B cell (primary cell): ENCODE measurements at regions not wholly inside any gene's neighbourhood (a gene's known extent, or its start where the extent isn't known, plus 50 kb on each side); places are given as distances from the start of the nearest gene placed in this dataset.

Experiments
- ATAC-seq: fragments of 200-7000 bp; cut with Tn5 transposase; one replicate; pipeline ENCODE4 v1.10.0; 2021; ENCODE audit warnings: low read depth, mild to moderate bottlenecking, moderate number of reproducible peaks, moderate library complexity
- CTCF ChIA-PET: fragments of 350-600 bp; sonication (Branson Sonifier 250); formaldehyde crosslinking; loops from one replicate; lab custom pipeline; 2021; ENCODE audit warnings: antibody characterized with exemption, inconsistent platforms; lab: Charles Lee
- POLR2A ChIA-PET: fragments of 350-600 bp; sonication (Branson Sonifier 250); formaldehyde crosslinking; loops from one replicate; lab custom pipeline; 2021; ENCODE audit warnings: antibody characterized with exemption; lab: Charles Lee
- DNase-seq: peaks from one replicate; pipeline ENCODE4 v3.0.0; 2013
- H2AFZ ChIP-seq: 2 replicates; pipeline ENCODE4 v1.6.1; 2012; ENCODE audit warnings: mild to moderate bottlenecking, low read depth, low read length; ENCODE audit not compliant: insufficient read depth, poor library complexity, severe bottlenecking
- H3K27ac ChIP-seq, 2 donors: 1 replicate in 1 of 2; 2 replicates in 1 of 2; pipeline ENCODE4 v1.5.1; 2012 to 2013; ENCODE audit warnings: low read length in 2 of 2, mild to moderate bottlenecking in 2 of 2, moderate library complexity in 1 of 2
- H3K27me3 ChIP-seq, 4 experiments: fragments of 200-600 bp in 1 of 4; sonication (generic) in 1 of 4; replicated peaks in 1 of 4; 1 replicate in 2 of 4; 2 replicates in 2 of 4; pipeline versions ENCODE4 v1.6.1 to v1.7.0; 2013 to 2016; ENCODE audit warnings: low read length in 3 of 4, mild to moderate bottlenecking in 2 of 4, mixed read lengths in 1 of 4, moderate library complexity in 1 of 4; ENCODE audit not compliant: insufficient read depth in 4 of 4, control insufficient read depth in 3 of 4; ENCODE audit errors: control extremely low read depth in 1 of 4
- H3K36me3 ChIP-seq, 2 experiments: replicated peaks in 1 of 2; 1 replicate in 1 of 2; 2 replicates in 1 of 2; pipeline versions ENCODE4 v1.6.1 to v1.7.1; 2013; ENCODE audit warnings: low read length in 1 of 2; ENCODE audit not compliant: insufficient read depth in 2 of 2, control insufficient read depth in 1 of 2; ENCODE audit errors: control extremely low read depth in 1 of 2, extremely low read depth in 1 of 2
- H3K4me1 ChIP-seq, 2 donors: fragments of 200-600 bp in 1 of 2; sonication (generic) in 1 of 2; 1 replicate in 1 of 2; 2 replicates in 1 of 2; pipeline versions ENCODE4 v1.5.1 to v1.6.1; 2013 to 2017; ENCODE audit warnings: low read length in 2 of 2; ENCODE audit not compliant: control insufficient read depth in 2 of 2, insufficient read depth in 2 of 2
- H3K4me2 ChIP-seq: replicated peaks from 2 replicates; pipeline ENCODE3; 2012; ENCODE audit warnings: mild to moderate bottlenecking, low read depth, low read length; ENCODE audit not compliant: poor library complexity, severe bottlenecking
- H3K4me3 ChIP-seq, 5 experiments: fragments of 200-600 bp in 1 of 5; sonication (generic) in 1 of 5; 1 replicate in 3 of 5; 2 replicates in 2 of 5; pipeline versions ENCODE4 v1.5.1 to v1.7.0; 2011 to 2016; ENCODE audit warnings: low read length in 4 of 5, mild to moderate bottlenecking in 4 of 5, low read depth in 2 of 5, control low read depth in 1 of 5, moderate library complexity in 1 of 5; ENCODE audit not compliant: insufficient read depth in 1 of 5; ENCODE audit errors: control extremely low read depth in 1 of 5, extremely low read depth in 1 of 5
- H3K79me2 ChIP-seq: fragments of 200-600 bp; sonication (generic); one replicate; pipeline ENCODE4 v1.6.0; 2016; ENCODE audit warnings: low read length; ENCODE audit not compliant: control insufficient read depth, insufficient read depth
- H3K9ac ChIP-seq: fragments of 200-600 bp; sonication (generic); 2 replicates; pipeline ENCODE4 v1.6.1; 2017; ENCODE audit warnings: mild to moderate bottlenecking, low read length, moderate library complexity
- H3K9me3 ChIP-seq, 3 donors: one replicate each; pipeline versions ENCODE4 v1.6.1 to v1.7.1; 2013; ENCODE audit warnings: low read length in 2 of 3; ENCODE audit not compliant: control insufficient read depth in 2 of 3, insufficient read depth in 1 of 3; ENCODE audit errors: control extremely low read depth in 1 of 3
- H4K20me1 ChIP-seq: 2 replicates; pipeline ENCODE4 v1.6.0; 2012; ENCODE audit warnings: mild to moderate bottlenecking, low read length; ENCODE audit not compliant: insufficient read depth, control insufficient read depth, poor library complexity, severe bottlenecking
- H3K27ac Mint-ChIP-seq: one replicate; pipeline ENCODE4 v1.8.0; 2021; ENCODE audit warnings: mixed read lengths
- H3K27me3 Mint-ChIP-seq: one replicate; pipeline ENCODE4 v1.8.0; 2021; ENCODE audit warnings: mixed read lengths
- H3K4me1 Mint-ChIP-seq: one replicate; pipeline ENCODE4 v1.8.0; 2021; ENCODE audit warnings: mixed read lengths
- H3K4me3 Mint-ChIP-seq: one replicate; pipeline ENCODE4 v1.8.0; 2021; ENCODE audit warnings: mixed read lengths
- H3K9me3 Mint-ChIP-seq: one replicate; pipeline ENCODE4 v1.8.0; 2022; ENCODE audit warnings: mixed read lengths; ENCODE audit not compliant: insufficient read depth
- CTCF ChIP-seq: fragments of 200-600 bp; IDR thresholded peaks from one replicate; pipeline ENCODE4 v1.8.0; 2022; ENCODE audit warnings: antibody characterized with exemption, mild to moderate bottlenecking
- EZH2 ChIP-seq: IDR thresholded peaks from 2 replicates; pipeline ENCODE4 v1.6.1; 2012; ENCODE audit warnings: borderline replicate concordance, low read depth, mild to moderate bottlenecking, moderate library complexity, low read length; ENCODE audit not compliant: insufficient read depth, poor library complexity, severe bottlenecking
- WGBS: methylation state at CpG from one replicate; pipeline ENCODE4 v1.1.5; 2013; ENCODE audit warnings: missing lambda C conversion rate; ENCODE audit not compliant: insufficient coverage; 5-methylcytosine and 5-hydroxymethylcytosine counted together
- intact Hi-C: fragments of 100-400 bp; cut with micrococcal nuclease; formaldehyde crosslinking; loops from one replicate; pipeline ENCODE4 v1.10.0; 2022

GRCh38 chr18:78595453-78595852 lies 384.2 kb upstream of the SALL3 start:
- ATAC-seq = no peak
- no peak overlapping the region for H3K4me2 ChIP-seq
- H3K27me3 Mint-ChIP-seq = no peaks in the 10 kb centered on the region
- no peak overlapping the region for H3K4me3 ChIP-seq
- no peak overlapping the region for H3K9ac ChIP-seq
- H3K79me2 ChIP-seq = no peaks in the 10 kb centered on the region
- ChIA-PET CTCF (no interaction called here), POLR2A (no interaction called here)
- intact Hi-C loops = no loop called here
- no peak overlapping the region for H3K27ac Mint-ChIP-seq
- no peak overlapping the region for H3K4me3 Mint-ChIP-seq
- H3K4me1 ChIP-seq = no peaks in the 10 kb centered on the region
- H3K27ac ChIP-seq = no peak overlapping the region
- peaks cover 0 to 18% (median 5%) of the 10 kb centered on the region in 3 donors for H3K9me3 ChIP-seq
- no peaks in the 10 kb centered on the region for H3K4me1 Mint-ChIP-seq
- no peak overlapping the region for H2AFZ ChIP-seq
- no peaks in the 10 kb centered on the region for H3K36me3 ChIP-seq
- H3K27me3 ChIP-seq = no peaks in the 10 kb centered on the region
- peaks cover 9% of the 10 kb centered on the region for H3K9me3 Mint-ChIP-seq
- no peak for TF ChIP-seq CTCF
- TF ChIP-seq EZH2 = no peak
- WGBS = 72% methylated on average over 3 of the region's 4 CpGs
- DNase-seq = no peak
- H4K20me1 ChIP-seq = no peaks in the 10 kb centered on the region

GRCh38 chr18:78595924-78596573 lies 383.6 kb upstream of the SALL3 start:
- H2AFZ ChIP-seq = no peak overlapping the region
- ChIA-PET CTCF (no interaction called here), POLR2A (no interaction called here)
- 93% methylated on average over 6 of the region's 9 CpGs for WGBS
- H3K4me3 ChIP-seq = no peak overlapping the region
- H4K20me1 ChIP-seq = no peaks in the 10 kb centered on the region
- H3K4me1 ChIP-seq = no peaks in the 10 kb centered on the region
- Mint-ChIP-seq H3K4me3 (no peak overlapping the region), H3K27me3 (no peaks in the 10 kb centered on the region), H3K4me1 (no peaks in the 10 kb centered on the region), H3K9me3 (peaks cover 9% of the 10 kb centered on the region), H3K27ac (no peak overlapping the region)
- no peak for DNase-seq
- intact Hi-C loops = no loop called here
- no peaks in the 10 kb centered on the region for H3K36me3 ChIP-seq
- peaks cover 0 to 17% (median 5%) of the 10 kb centered on the region in 3 donors for H3K9me3 ChIP-seq
- H3K27me3 ChIP-seq = no peaks in the 10 kb centered on the region
- no peak overlapping the region for H3K9ac ChIP-seq
- no peak overlapping the region for H3K4me2 ChIP-seq
- H3K27ac ChIP-seq = no peak overlapping the region
- H3K79me2 ChIP-seq = no peaks in the 10 kb centered on the region
- TF ChIP-seq CTCF (no peak), EZH2 (no peak)
- no peak for ATAC-seq
